Endodermal cell (in vitro differentiated cells): ENCODE measurements at regions not wholly inside any gene's neighbourhood (a gene's known extent, or its start where the extent isn't known, plus 50 kb on each side); places are given as distances from the start of the nearest gene placed in this dataset.

Source experiments
- DNase-seq: peaks from one replicate; pipeline ENCODE4 v3.0.0-alpha.2; 2017
- H3K27ac ChIP-seq: 2 replicates; pipeline ENCODE4 v1.5.1; 2013; ENCODE audit warnings: mild to moderate bottlenecking, low read depth, low read length, moderate library complexity
- H3K27me3 ChIP-seq: 2 replicates; pipeline ENCODE4 v1.6.1; 2013; ENCODE audit warnings: mild to moderate bottlenecking, low read length, moderate library complexity; ENCODE audit not compliant: insufficient read depth, control insufficient read depth, poor library complexity, severe bottlenecking
- H3K36me3 ChIP-seq: 2 replicates; pipeline ENCODE4 v1.7.0; 2013; ENCODE audit warnings: mild to moderate bottlenecking, low read length, moderate library complexity; ENCODE audit not compliant: control insufficient read depth, insufficient read depth
- H3K4me1 ChIP-seq: one replicate; pipeline ENCODE4 v1.7.0; 2013; ENCODE audit warnings: low read length; ENCODE audit not compliant: control insufficient read depth, insufficient read depth
- H3K4me3 ChIP-seq: 2 replicates; pipeline ENCODE4 v1.5.1; 2013; ENCODE audit warnings: mild to moderate bottlenecking, low read length, moderate library complexity
- H3K9ac ChIP-seq: 2 replicates; pipeline ENCODE4 v1.6.1; 2013; ENCODE audit warnings: mild to moderate bottlenecking, low read length, moderate library complexity; ENCODE audit not compliant: poor library complexity, severe bottlenecking; ENCODE audit errors: extremely low read depth
- H3K9me3 ChIP-seq: 2 replicates; pipeline ENCODE4 v1.6.1; 2013; ENCODE audit warnings: mild to moderate bottlenecking, low read length, moderate library complexity; ENCODE audit not compliant: control insufficient read depth
- H3K27ac Mint-ChIP-seq: 2 replicates; pipeline ENCODE4 v1.8.0; 2020; ENCODE audit warnings: mixed read lengths
- H3K27me3 Mint-ChIP-seq: 2 replicates; pipeline ENCODE4 v1.8.0; 2021; ENCODE audit warnings: mild to moderate bottlenecking, mixed read lengths; ENCODE audit not compliant: insufficient read depth
- H3K36me3 Mint-ChIP-seq: 2 replicates; pipeline ENCODE4 v1.8.0; 2020; ENCODE audit warnings: low read depth, mixed read lengths
- H3K4me1 Mint-ChIP-seq: 2 replicates; pipeline ENCODE4 v1.8.0; 2020; ENCODE audit warnings: mixed read lengths
- H3K4me3 Mint-ChIP-seq: 2 replicates; pipeline ENCODE4 v1.8.0; 2020; ENCODE audit warnings: mild to moderate bottlenecking, moderate library complexity, mixed read lengths
- H3K9me3 Mint-ChIP-seq: 2 replicates; pipeline ENCODE4 v1.8.0; 2020; ENCODE audit warnings: mild to moderate bottlenecking, mixed read lengths
- WGBS, 2 experiments: methylation state at CpG; one replicate each; pipeline versions ENCODE4 v1.1.5 to v1.1.7; 2013; ENCODE audit warnings: missing lambda C conversion rate in 2 of 2, mixed read lengths in 1 of 2; ENCODE audit not compliant: insufficient coverage in 1 of 2, insufficient read length in 1 of 2; 5-methylcytosine and 5-hydroxymethylcytosine counted together
- TF ChIP-seq, protein P1 (sequence below): fragments of 200-600 bp; sonication (generic); conservative IDR thresholded peaks from 2 replicates; pipeline ENCODE4 v1.5.0; 2021; ENCODE audit warnings: antibody characterized with exemption, mild to moderate bottlenecking

DNA sequence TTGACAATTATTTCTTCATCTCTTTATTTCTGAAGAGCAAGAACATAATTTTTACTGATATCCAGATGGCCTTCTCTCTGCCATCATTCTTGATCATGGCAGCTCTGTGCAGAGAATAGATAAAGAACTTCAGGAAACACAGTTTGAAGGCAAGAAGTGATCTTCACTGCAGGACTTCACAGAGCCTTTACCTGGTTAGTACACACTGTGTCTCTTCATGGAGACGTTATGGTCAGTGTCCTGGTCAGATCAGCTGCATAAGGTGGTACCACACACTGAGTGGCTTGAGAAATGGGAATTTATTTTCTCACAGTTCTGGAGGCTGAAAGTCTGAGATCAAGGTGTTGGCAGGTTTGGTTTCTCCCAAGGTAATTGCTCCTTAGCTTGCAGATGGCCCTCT, 129.5 kb downstream of the UTP18 start:
- no peak overlapping the region for H3K27ac Mint-ChIP-seq
- no peak overlapping the region for H3K4me3 Mint-ChIP-seq
- TF ChIP-seq, protein P1, sequence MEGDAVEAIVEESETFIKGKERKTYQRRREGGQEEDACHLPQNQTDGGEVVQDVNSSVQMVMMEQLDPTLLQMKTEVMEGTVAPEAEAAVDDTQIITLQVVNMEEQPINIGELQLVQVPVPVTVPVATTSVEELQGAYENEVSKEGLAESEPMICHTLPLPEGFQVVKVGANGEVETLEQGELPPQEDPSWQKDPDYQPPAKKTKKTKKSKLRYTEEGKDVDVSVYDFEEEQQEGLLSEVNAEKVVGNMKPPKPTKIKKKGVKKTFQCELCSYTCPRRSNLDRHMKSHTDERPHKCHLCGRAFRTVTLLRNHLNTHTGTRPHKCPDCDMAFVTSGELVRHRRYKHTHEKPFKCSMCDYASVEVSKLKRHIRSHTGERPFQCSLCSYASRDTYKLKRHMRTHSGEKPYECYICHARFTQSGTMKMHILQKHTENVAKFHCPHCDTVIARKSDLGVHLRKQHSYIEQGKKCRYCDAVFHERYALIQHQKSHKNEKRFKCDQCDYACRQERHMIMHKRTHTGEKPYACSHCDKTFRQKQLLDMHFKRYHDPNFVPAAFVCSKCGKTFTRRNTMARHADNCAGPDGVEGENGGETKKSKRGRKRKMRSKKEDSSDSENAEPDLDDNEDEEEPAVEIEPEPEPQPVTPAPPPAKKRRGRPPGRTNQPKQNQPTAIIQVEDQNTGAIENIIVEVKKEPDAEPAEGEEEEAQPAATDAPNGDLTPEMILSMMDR, result no peak
- H3K9ac ChIP-seq, result no peak overlapping the region
- H3K27me3 Mint-ChIP-seq, result peaks cover 16% of the 10 kb centered on the region
- peaks cover 10% of the 10 kb centered on the region for H3K27me3 ChIP-seq
- DNase-seq, result peak; percentile 23
- no peaks in the 10 kb centered on the region for H3K4me1 Mint-ChIP-seq
- no peaks in the 10 kb centered on the region for H3K36me3 Mint-ChIP-seq
- H3K27ac ChIP-seq, result no peak overlapping the region
- no peaks in the 10 kb centered on the region for H3K9me3 ChIP-seq
- H3K9me3 Mint-ChIP-seq, result no peaks in the 10 kb centered on the region
- no peak overlapping the region for H3K4me3 ChIP-seq
- WGBS, 2 experiments, result 67 to 82% methylated on average over 1 of the region's 1 CpG
- no peaks in the 10 kb centered on the region for H3K36me3 ChIP-seq
- H3K4me1 ChIP-seq, result no peaks in the 10 kb centered on the region

GRCh38 chr17:51391982-51392654, 131.8 kb downstream of the UTP18 start:
- H3K9me3 Mint-ChIP-seq, result no peaks in the 10 kb centered on the region
- H3K36me3 Mint-ChIP-seq, result no peaks in the 10 kb centered on the region
- WGBS, 2 experiments, result 73 to 80% methylated on average over 8 of the region's 8 CpGs
- TF ChIP-seq, protein P1, result no peak
- Histone ChIP-seq H3K36me3 (no peaks in the 10 kb centered on the region), H3K4me1 (no peaks in the 10 kb centered on the region), H3K27ac (no peak overlapping the region), H3K27me3 (peaks cover 21% of the 10 kb centered on the region), H3K9me3 (no peaks in the 10 kb centered on the region), H3K4me3 (no peak overlapping the region), H3K9ac (no peak overlapping the region)
- H3K4me1 Mint-ChIP-seq, result no peaks in the 10 kb centered on the region
- DNase-seq, result peak; percentile 78
- H3K4me3 Mint-ChIP-seq, result no peak overlapping the region
- H3K27me3 Mint-ChIP-seq, result peaks cover 22% of the 10 kb centered on the region
- no peak overlapping the region for H3K27ac Mint-ChIP-seq

DNA sequence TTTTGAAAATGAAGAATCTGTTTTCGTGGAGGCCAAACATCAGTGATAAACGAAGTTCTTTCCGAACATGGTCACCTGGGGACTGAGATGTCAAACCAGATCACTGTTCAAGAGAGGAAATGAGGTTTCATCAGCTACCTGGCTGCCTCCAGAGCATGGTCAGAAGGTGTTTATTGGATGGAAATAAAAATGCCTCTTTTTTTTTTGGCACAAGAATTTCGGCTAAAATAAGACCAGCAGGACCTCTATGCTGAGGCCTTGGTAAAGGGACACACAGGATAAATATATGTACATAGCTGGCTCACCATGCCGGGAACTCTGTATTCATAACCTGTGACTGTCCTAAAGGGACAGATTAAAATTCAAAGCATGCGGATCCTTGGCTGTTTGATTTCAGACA, 135.3 kb downstream of the UTP18 start:
- no peak overlapping the region for H3K27ac Mint-ChIP-seq
- no peaks in the 10 kb centered on the region for H3K36me3 ChIP-seq
- TF ChIP-seq, protein P1, result no peak
- H3K4me1 Mint-ChIP-seq, result peaks cover 22% of the 10 kb centered on the region
- H3K4me3 ChIP-seq, result no peak overlapping the region
- peaks cover 6% of the 10 kb centered on the region for H3K4me1 ChIP-seq
- H3K27ac ChIP-seq, result no peak overlapping the region
- H3K9ac ChIP-seq, result no peak overlapping the region
- WGBS, 2 experiments, result 90 to 94% methylated on average over 6 of the region's 6 CpGs
- H3K27me3 ChIP-seq, result peaks cover 34% of the 10 kb centered on the region
- H3K36me3 Mint-ChIP-seq, result no peaks in the 10 kb centered on the region
- H3K4me3 Mint-ChIP-seq, result no peak overlapping the region
- H3K9me3 Mint-ChIP-seq, result no peaks in the 10 kb centered on the region
- H3K9me3 ChIP-seq, result no peaks in the 10 kb centered on the region
- H3K27me3 Mint-ChIP-seq, result peaks cover 23% of the 10 kb centered on the region
- no peak for DNase-seq
